GM12878 (cell line): ENCODE measurements at regions not wholly inside any gene's neighbourhood (a gene's known extent, or its start where the extent isn't known, plus 50 kb on each side); places are given as distances from the start of the nearest gene placed in this dataset.

Experiments
- ATAC-seq: fragments of 200-7000 bp; cut with Tn5 transposase; 3 replicates; pipeline ENCODE4 v1.9.1; 2020; ENCODE audit warnings: mild to moderate bottlenecking, moderate library complexity
- BruUV-seq: library from RNA; stranded (reverse); fragments of 400-500 nt; replicated peaks from 2 replicates; lab custom pipeline; 2021; lab: Mats Ljungman, UMichigan
- CTCF ChIA-PET: fragments of 300-600 bp; sonication (Branson Sonifier 250); formaldehyde crosslinking; extraction: SDS; loops from one replicate; lab custom pipeline; 2021; ENCODE audit warnings: inconsistent platforms; lab: Yijun Ruan, JAX
- POLR2A ChIA-PET: fragments of 350-600 bp; formaldehyde crosslinking; extraction: SDS; loops from one replicate; lab custom pipeline; 2021; ENCODE audit warnings: inconsistent platforms; lab: Charles Lee
- RAD21 ChIA-PET: fragments of 300-600 bp; sonication (Branson Sonifier 250); formaldehyde crosslinking; loops from one replicate; lab custom pipeline; 2023; ENCODE audit warnings: antibody characterized with exemption; ENCODE audit not compliant: unreplicated experiment; lab: Charles Lee
- SMC1A ChIA-PET: fragments of 300-600 bp; sonication (Branson Sonifier 250); formaldehyde crosslinking; loops from one replicate; lab custom pipeline; 2023; ENCODE audit not compliant: unreplicated experiment, uncharacterized antibody; lab: Charles Lee
- DNase-seq: peaks from one replicate; pipeline ENCODE4 v3.0.0-alpha.2; 2011; ENCODE audit warnings: low read depth, low spot score
- FAIRE-seq: peaks from 3 replicates; lab custom pipeline; 2011; peaks lifted over from hg19 to GRCh38; lab: Jason Lieb, UNC
- H2AFZ ChIP-seq: 2 replicates; pipeline ENCODE4 v1.6.0; 2011; ENCODE audit warnings: low read depth, low read length, control low read depth; ENCODE audit not compliant: control insufficient read depth
- H3K27ac ChIP-seq: 2 replicates; pipeline ENCODE4 v1.5.1; 2011; ENCODE audit warnings: control low read depth; ENCODE audit not compliant: control insufficient read depth, insufficient read depth
- H3K27me3 ChIP-seq, 2 experiments: replicated peaks in 1 of 2; 2 replicates each; pipeline versions ENCODE4 v1.6.0 to v1.6.1; 2011; ENCODE audit warnings: low read length in 1 of 2; ENCODE audit not compliant: control insufficient read depth in 2 of 2, insufficient read depth in 2 of 2
- H3K36me3 ChIP-seq, 2 experiments: 2 replicates each; pipeline ENCODE4 v1.5.1; 2011; ENCODE audit warnings: low read length in 1 of 2; ENCODE audit not compliant: control insufficient read depth in 2 of 2, insufficient read depth in 2 of 2
- H3K4me1 ChIP-seq: 2 replicates; pipeline ENCODE4 v1.6.1; 2011; ENCODE audit warnings: mild to moderate bottlenecking, low read length, moderate library complexity, mixed read lengths; ENCODE audit not compliant: control insufficient read depth, insufficient read depth
- H3K4me2 ChIP-seq: 2 replicates; pipeline ENCODE4 v1.6.0; 2011; ENCODE audit warnings: control low read depth; ENCODE audit not compliant: control insufficient read depth, insufficient read depth
- H3K4me3 ChIP-seq: fragments of 200-600 bp; sonication (generic); 2 replicates; pipeline ENCODE4 v1.5.1; 2016
- H3K79me2 ChIP-seq: 2 replicates; pipeline ENCODE4 v1.6.0; 2011; ENCODE audit warnings: low read length; ENCODE audit not compliant: control insufficient read depth, insufficient read depth
- H3K9ac ChIP-seq: 2 replicates; pipeline ENCODE4 v1.8.0; 2011; ENCODE audit warnings: low read length, control low read depth, mixed read lengths; ENCODE audit not compliant: control insufficient read depth, insufficient read depth
- H3K9me3 ChIP-seq: replicated peaks from 3 replicates; pipeline ENCODE4 v1.5.1; 2011; ENCODE audit warnings: mild to moderate bottlenecking, low read length; ENCODE audit not compliant: control insufficient read depth, insufficient read depth
- H4K20me1 ChIP-seq: 2 replicates; pipeline ENCODE4 v1.6.0; 2011; ENCODE audit not compliant: control insufficient read depth, insufficient read depth
- BHLHE40 ChIP-seq, 2 experiments: fragments of 450-650 bp in 1 of 2; IDR thresholded peaks; 2 replicates each; pipeline ENCODE4 v1.6.1; 2011 to 2017; ENCODE audit warnings: low read depth in 2 of 2, borderline replicate concordance in 1 of 2, improper control_type of control experiment in 1 of 2, low read length in 1 of 2, mild to moderate bottlenecking in 1 of 2
- EP300 ChIP-seq, 2 experiments: fragments of 150-350 bp in 1 of 2; IDR thresholded peaks; 2 replicates each; pipeline ENCODE4 v1.6.1; 2011 to 2012; ENCODE audit warnings: low read depth in 2 of 2, low read length in 2 of 2, borderline replicate concordance in 1 of 2, improper control_type of control experiment in 1 of 2, inconsistent platforms in 1 of 2; ENCODE audit not compliant: control insufficient read depth in 1 of 2
- GATAD2B ChIP-seq: fragments of 450-650 bp; conservative IDR thresholded peaks from 2 replicates; pipeline ENCODE4 v1.6.1; 2017; ENCODE audit warnings: low read depth, mild to moderate bottlenecking, moderate library complexity
- IKZF2 ChIP-seq, 2 experiments: fragments of 450-650 bp; IDR thresholded peaks; 2 replicates each; pipeline ENCODE4 v1.6.1; 2017; ENCODE audit warnings: mild to moderate bottlenecking in 2 of 2, moderate library complexity in 2 of 2
- IRF4 ChIP-seq: IDR thresholded peaks from 2 replicates; pipeline ENCODE4 v1.6.1; 2011; ENCODE audit warnings: low read depth, low read length
- NFIC ChIP-seq: IDR thresholded peaks from 2 replicates; pipeline ENCODE4 v1.6.1; 2012; ENCODE audit warnings: low read depth, mild to moderate bottlenecking, inconsistent platforms, low read length, moderate library complexity
- RELB ChIP-seq: fragments of 450-650 bp; IDR thresholded peaks from 2 replicates; pipeline ENCODE4 v1.6.1; 2017; ENCODE audit warnings: low read depth, mild to moderate bottlenecking, moderate library complexity
- RUNX3 ChIP-seq: IDR thresholded peaks from 2 replicates; pipeline ENCODE4 v1.6.1; 2012; ENCODE audit warnings: low read length, inconsistent platforms
- SREBF1 ChIP-seq: IDR thresholded peaks from 2 replicates; pipeline ENCODE4 v1.6.1; 2012; ENCODE audit warnings: mild to moderate bottlenecking, low read length
- STAT1 ChIP-seq: fragments of 450-650 bp; conservative IDR thresholded peaks from 2 replicates; pipeline ENCODE4 v1.6.1; 2014; ENCODE audit warnings: antibody characterized with exemption, mild to moderate bottlenecking
- ZBTB40 ChIP-seq: fragments of 450-650 bp; IDR thresholded peaks from 2 replicates; pipeline ENCODE4 v1.6.1; 2016; ENCODE audit warnings: mild to moderate bottlenecking, moderate library complexity, borderline replicate concordance
- ZNF24 ChIP-seq: fragments of 450-650 bp; IDR thresholded peaks from 2 replicates; pipeline ENCODE4 v1.6.1; 2017; ENCODE audit warnings: antibody characterized with exemption, mild to moderate bottlenecking
- ZNF384 ChIP-seq: IDR thresholded peaks from 2 replicates; pipeline ENCODE4 v1.6.1; 2012; ENCODE audit warnings: low read depth, mild to moderate bottlenecking, low read length, improper control_type of control experiment, borderline replicate concordance
- ZNF592 ChIP-seq: fragments of 450-650 bp; IDR thresholded peaks from 2 replicates; pipeline ENCODE4 v1.6.1; 2017; ENCODE audit warnings: mild to moderate bottlenecking, moderate library complexity
- WGBS: methylation state at CpG from one replicate; pipeline ENCODE4 v1.1.6; 2016; ENCODE audit warnings: low lambda C conversion rate; ENCODE audit not compliant: insufficient replicate concordance, insufficient coverage; ENCODE audit errors: missing lambda C conversion rate; 5-methylcytosine and 5-hydroxymethylcytosine counted together
- in situ Hi-C: fragments of 300-500 bp; cut with MboI; formaldehyde crosslinking; loops from 9 replicates; pipeline ENCODE4 v1.14.3; 2018; ENCODE audit warnings: mixed read lengths
- intact Hi-C: fragments of 100-400 bp; cut with micrococcal nuclease; formaldehyde crosslinking; loops from one replicate; pipeline ENCODE4 v1.14.2; 2022; ENCODE audit not compliant: unreplicated experiment

GRCh38 chr4:124025428-124025827, 628.8 kb downstream of the SPRY1 start:
- Histone ChIP-seq H3K4me2 (no peak overlapping the region), H3K4me1 (no peaks in the 10 kb centered on the region), H3K27me3 (no peaks in the 10 kb centered on the region), H2AFZ (no peak overlapping the region), H3K4me3 (no peak overlapping the region), H3K36me3 (no peaks in the 10 kb centered on the region), H3K79me2 (no peaks in the 10 kb centered on the region), H4K20me1 (no peaks in the 10 kb centered on the region), H3K9ac (no peak overlapping the region), H3K27ac (no peak overlapping the region), H3K9me3 (no peaks in the 10 kb centered on the region)
- 57% methylated on average over 9 of the region's 9 CpGs for WGBS
- ChIA-PET SMC1A (no interaction called here), CTCF (no interaction called here), RAD21 (no interaction called here), POLR2A (no interaction called here)
- intact Hi-C loops (no loop called here), in situ Hi-C loops (no loop called here)
- BruUV-seq: no TSS peak
- FAIRE-seq (no peak), ATAC-seq (no peak), DNase-seq (no peak)
- TF ChIP-seq ZBTB40 (no peak), RUNX3 (no peak), ZNF592 (no peak), IRF4 (no peak), STAT1 (no peak), SREBF1 (no peak), EP300 (IDR thresholded peaks at IDR 0.05; ENCODE audit: borderline replicate concordance in 1 of 2, control insufficient read depth in 1 of 2, low read depth in 2 of 2, low read length in 2 of 2) (no peak), NFIC (no peak), ZNF384 (no peak), IKZF2 (IDR thresholded peaks at IDR 0.05) (no peak), GATAD2B (no peak), BHLHE40 (IDR thresholded peaks at IDR 0.05; ENCODE audit: borderline replicate concordance in 1 of 2, low read depth in 2 of 2, low read length in 1 of 2) (no peak), RELB (no peak), ZNF24 (no peak)
